ENCODE measurements at regions not wholly inside any gene's neighbourhood (a gene's known extent, or its start where the extent isn't known, plus 50 kb on each side); places are given as distances from the start of the nearest gene placed in this dataset.

DNA sequence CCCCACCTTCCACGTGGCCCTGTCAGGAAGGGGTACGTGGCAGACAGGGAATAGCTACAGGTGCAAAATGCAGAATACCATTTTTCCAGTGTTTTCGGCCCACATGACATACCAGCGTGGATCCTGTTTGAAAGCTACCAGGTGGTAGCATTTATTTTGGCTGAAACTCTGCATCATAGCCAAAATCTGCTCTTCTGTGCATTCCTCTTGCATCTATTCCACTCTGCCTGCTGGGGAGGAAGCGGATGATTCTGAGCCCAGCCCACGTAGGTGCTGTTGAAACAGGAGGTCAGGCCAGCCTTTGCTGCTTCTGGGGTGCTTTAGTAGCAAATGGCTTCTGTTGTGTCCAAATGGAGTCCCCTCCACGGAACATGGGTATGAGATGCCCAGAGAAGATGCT is 670.9 kb upstream of the EEF2KMT start:
- Mint-ChIP-seq H3K27me3 (ENCODE audit: low read depth) (peaks cover 3% of the 10 kb centered on the region), H3K4me1 (no peaks in the 10 kb centered on the region), H3K4me3 (no peak overlapping the region), H3K9me3 (no peaks in the 10 kb centered on the region), H3K27ac (no peak overlapping the region), H3K36me3 (no peaks in the 10 kb centered on the region)
- TF ChIP-seq, protein P1, sequence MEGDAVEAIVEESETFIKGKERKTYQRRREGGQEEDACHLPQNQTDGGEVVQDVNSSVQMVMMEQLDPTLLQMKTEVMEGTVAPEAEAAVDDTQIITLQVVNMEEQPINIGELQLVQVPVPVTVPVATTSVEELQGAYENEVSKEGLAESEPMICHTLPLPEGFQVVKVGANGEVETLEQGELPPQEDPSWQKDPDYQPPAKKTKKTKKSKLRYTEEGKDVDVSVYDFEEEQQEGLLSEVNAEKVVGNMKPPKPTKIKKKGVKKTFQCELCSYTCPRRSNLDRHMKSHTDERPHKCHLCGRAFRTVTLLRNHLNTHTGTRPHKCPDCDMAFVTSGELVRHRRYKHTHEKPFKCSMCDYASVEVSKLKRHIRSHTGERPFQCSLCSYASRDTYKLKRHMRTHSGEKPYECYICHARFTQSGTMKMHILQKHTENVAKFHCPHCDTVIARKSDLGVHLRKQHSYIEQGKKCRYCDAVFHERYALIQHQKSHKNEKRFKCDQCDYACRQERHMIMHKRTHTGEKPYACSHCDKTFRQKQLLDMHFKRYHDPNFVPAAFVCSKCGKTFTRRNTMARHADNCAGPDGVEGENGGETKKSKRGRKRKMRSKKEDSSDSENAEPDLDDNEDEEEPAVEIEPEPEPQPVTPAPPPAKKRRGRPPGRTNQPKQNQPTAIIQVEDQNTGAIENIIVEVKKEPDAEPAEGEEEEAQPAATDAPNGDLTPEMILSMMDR (IDR thresholded peaks at IDR 0.05; ENCODE audit: unreplicated experiment) = no peak
- no peak for DNase-seq (ENCODE audit: low spot score in 2 of 2, unreplicated experiment in 2 of 2)

DNA sequence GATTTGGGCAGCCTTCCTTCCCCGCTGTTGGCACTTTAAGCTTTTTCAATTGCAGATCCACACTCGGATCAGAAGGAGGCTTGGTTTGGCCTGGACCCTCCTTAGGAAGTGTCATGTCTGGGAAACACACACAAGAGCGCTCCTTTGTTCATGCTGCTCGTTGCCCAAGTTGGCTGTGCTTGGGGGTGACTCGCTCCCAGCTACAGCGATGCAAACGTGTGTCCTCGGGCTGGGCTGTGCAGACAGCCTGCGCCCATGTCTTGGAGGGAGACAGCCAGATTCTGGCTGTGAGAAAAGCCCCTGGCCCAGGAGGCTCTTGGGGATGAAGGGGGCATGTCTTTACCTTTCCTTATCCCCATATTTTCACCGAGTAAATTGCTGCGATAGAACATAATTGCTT is 665.6 kb upstream of the EEF2KMT start:
- H3K27ac Mint-ChIP-seq = no peak overlapping the region
- no peaks in the 10 kb centered on the region for H3K4me1 Mint-ChIP-seq
- DNase-seq (ENCODE audit: low spot score in 2 of 2, unreplicated experiment in 2 of 2) = no peak
- H3K9me3 Mint-ChIP-seq = no peaks in the 10 kb centered on the region
- H3K27me3 Mint-ChIP-seq (ENCODE audit: low read depth) = peaks cover 6% of the 10 kb centered on the region
- TF ChIP-seq, protein P1 (IDR thresholded peaks at IDR 0.05; ENCODE audit: unreplicated experiment) = no peak
- no peak overlapping the region for H3K4me3 Mint-ChIP-seq
- no peaks in the 10 kb centered on the region for H3K36me3 Mint-ChIP-seq

DNA sequence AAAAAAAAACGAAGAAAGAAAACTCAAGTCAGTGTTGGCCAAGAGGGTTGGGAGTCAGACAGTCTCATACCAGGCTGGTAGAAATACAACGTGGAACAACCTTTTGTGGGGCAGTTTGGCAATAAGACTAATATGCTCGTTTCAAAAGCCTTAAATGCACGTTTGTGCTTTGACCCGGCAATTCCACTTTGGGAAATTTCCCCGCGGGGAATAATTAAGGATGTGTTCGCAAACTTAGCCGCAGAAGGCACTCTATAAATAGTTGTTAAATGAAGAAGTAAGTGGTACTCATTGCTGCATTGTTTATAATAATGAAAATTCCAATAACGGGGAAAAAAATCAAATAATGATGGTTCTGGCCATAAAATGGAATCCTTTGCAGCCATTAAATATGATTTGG is 664.8 kb upstream of the EEF2KMT start:
- Mint-ChIP-seq H3K36me3 (no peaks in the 10 kb centered on the region), H3K4me1 (no peaks in the 10 kb centered on the region), H3K27ac (no peak overlapping the region), H3K27me3 (ENCODE audit: low read depth) (peaks cover 11% of the 10 kb centered on the region), H3K4me3 (no peak overlapping the region), H3K9me3 (no peaks in the 10 kb centered on the region)
- no peak for DNase-seq (ENCODE audit: low spot score in 2 of 2, unreplicated experiment in 2 of 2)
- TF ChIP-seq, protein P1 (IDR thresholded peaks at IDR 0.05; ENCODE audit: unreplicated experiment) = no peak

DNA sequence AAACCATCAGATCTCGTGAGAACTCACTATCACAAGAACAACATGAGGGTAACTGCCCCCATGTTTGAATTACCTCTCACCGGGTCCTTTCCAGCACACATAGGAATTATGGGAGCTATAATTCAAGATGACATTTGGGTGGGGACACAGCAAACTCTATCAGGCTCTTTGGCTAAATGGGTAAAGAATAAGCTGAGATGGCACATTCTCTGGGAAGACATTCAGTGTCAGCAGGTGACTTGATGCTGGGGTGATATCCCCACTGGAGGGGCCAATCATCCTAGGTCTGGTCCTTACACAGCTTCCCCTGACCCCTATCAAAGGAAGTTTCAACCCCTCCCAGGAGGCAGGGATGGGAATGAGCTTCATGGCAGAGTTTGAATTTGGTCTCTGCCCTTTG is 664.0 kb upstream of the EEF2KMT start:
- Mint-ChIP-seq H3K4me3 (no peak overlapping the region), H3K4me1 (no peaks in the 10 kb centered on the region), H3K27ac (no peak overlapping the region), H3K27me3 (ENCODE audit: low read depth) (peaks cover 13% of the 10 kb centered on the region), H3K9me3 (no peaks in the 10 kb centered on the region), H3K36me3 (no peaks in the 10 kb centered on the region)
- DNase-seq (ENCODE audit: low spot score in 2 of 2, unreplicated experiment in 2 of 2) = no peak
- TF ChIP-seq, protein P1 (IDR thresholded peaks at IDR 0.05; ENCODE audit: unreplicated experiment) = no peak

DNA sequence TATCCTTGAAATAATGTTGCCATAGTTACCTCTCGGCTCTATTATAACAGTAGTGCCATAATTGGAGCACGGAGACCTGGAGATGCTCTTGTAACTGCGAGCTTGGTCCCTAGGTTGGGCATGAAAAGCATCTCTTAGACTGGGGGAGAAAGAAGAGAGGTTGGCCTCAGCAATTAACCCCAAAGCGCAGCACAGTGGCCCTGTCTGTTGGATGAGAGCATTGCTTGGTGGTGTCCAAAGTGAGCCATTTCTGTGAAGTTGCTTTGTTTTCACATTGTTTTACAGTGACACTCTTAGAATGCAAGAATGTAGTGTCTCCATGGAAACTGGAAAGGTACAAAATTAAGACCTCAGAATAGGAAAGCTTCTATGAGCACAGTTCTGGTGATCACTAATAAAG is 660.7 kb upstream of the EEF2KMT start:
- H3K36me3 Mint-ChIP-seq = no peaks in the 10 kb centered on the region
- H3K9me3 Mint-ChIP-seq = no peaks in the 10 kb centered on the region
- H3K27me3 Mint-ChIP-seq (ENCODE audit: low read depth) = peaks cover 28% of the 10 kb centered on the region
- no peak overlapping the region for H3K4me3 Mint-ChIP-seq
- no peak for DNase-seq (ENCODE audit: low spot score in 2 of 2, unreplicated experiment in 2 of 2)
- H3K4me1 Mint-ChIP-seq = no peaks in the 10 kb centered on the region
- no peak overlapping the region for H3K27ac Mint-ChIP-seq
- TF ChIP-seq, protein P1 (IDR thresholded peaks at IDR 0.05; ENCODE audit: unreplicated experiment) = no peak

DNA sequence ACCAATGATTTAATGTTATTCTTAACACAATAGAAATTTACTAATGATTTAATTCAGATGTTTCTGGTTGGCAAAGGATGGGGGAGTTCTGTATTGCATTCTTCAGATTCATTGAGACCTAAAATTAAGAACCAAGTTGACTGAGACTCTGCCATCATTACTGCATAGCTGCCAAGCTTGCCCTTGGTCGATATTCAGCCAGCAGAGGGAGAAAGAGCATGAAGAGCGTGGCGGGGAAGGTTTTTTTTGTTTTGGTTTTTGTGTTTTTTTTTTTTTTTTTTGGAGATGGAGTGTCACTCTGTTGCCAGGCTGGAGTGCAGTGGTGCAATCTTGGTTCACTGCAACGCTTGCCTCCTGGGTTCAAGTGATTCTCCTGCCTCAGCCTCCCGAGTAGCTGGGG is 659.4 kb upstream of the EEF2KMT start:
- Mint-ChIP-seq H3K4me3 (no peak overlapping the region), H3K36me3 (no peaks in the 10 kb centered on the region), H3K4me1 (no peaks in the 10 kb centered on the region), H3K27ac (no peak overlapping the region), H3K9me3 (no peaks in the 10 kb centered on the region), H3K27me3 (ENCODE audit: low read depth) (peaks cover 37% of the 10 kb centered on the region)
- TF ChIP-seq, protein P1 (IDR thresholded peaks at IDR 0.05; ENCODE audit: unreplicated experiment) = no peak
- no peak for DNase-seq (ENCODE audit: low spot score in 2 of 2, unreplicated experiment in 2 of 2)
